ENCODE measurements at regions not wholly inside any gene's neighbourhood (a gene's known extent, or its start where the extent isn't known, plus 50 kb on each side); places are given as distances from the start of the nearest gene placed in this dataset.

- dilution Hi-C loops (cut with MboI; ENCODE audit: extremely low pct_ligation_motif_present, low sequenced_read_pairs) (no loop called here), intact Hi-C loops (cut with micrococcal nuclease) (no loop called here)
- Histone ChIP-seq H2AFZ (ENCODE audit: low read depth, low read length) (no peak overlapping the region), H3K27ac (ENCODE audit: insufficient read depth, low read depth, low read length) (no peak overlapping the region), H3K4me2 (ENCODE audit: insufficient read depth, low read length) (no peak overlapping the region), H3K36me3 (ENCODE audit: control insufficient read depth in 2 of 2, extremely low read depth in 1 of 2, insufficient read depth in 2 of 2, low read length in 2 of 2) (no peaks in the 10 kb centered on the region), H3K9ac (replicated peaks; ENCODE audit: extremely low read depth, insufficient read depth, low read length) (no peak overlapping the region), H3K79me2 (ENCODE audit: control insufficient read depth, insufficient read depth, low read length) (no peaks in the 10 kb centered on the region), H3K9me3 (replicated peaks; ENCODE audit: control insufficient read depth, insufficient read depth, low read length) (no peaks in the 10 kb centered on the region), H3K4me1 (ENCODE audit: control insufficient read depth, extremely low read depth, insufficient read depth, low read length) (no peaks in the 10 kb centered on the region), H3K9me1 (replicated peaks; ENCODE audit: control insufficient read depth, extremely low read depth, insufficient read depth, low read length) (no peaks in the 10 kb centered on the region), H3K4me3 (replicated peaks in 1 of 3; ENCODE audit: insufficient read depth in 1 of 3, low read depth in 1 of 3, low read length in 3 of 3) (no peak overlapping the region), H4K20me1 (replicated peaks; ENCODE audit: control insufficient read depth, extremely low read depth, insufficient read depth, low read length) (no peaks in the 10 kb centered on the region), H3K27me3 (ENCODE audit: control insufficient read depth in 2 of 2, insufficient read depth in 2 of 2, low read length in 2 of 2) (no peaks in the 10 kb centered on the region)
- no peak for DNase-seq (ENCODE audit: low read depth, low spot score)
- TF ChIP-seq, protein P1, sequence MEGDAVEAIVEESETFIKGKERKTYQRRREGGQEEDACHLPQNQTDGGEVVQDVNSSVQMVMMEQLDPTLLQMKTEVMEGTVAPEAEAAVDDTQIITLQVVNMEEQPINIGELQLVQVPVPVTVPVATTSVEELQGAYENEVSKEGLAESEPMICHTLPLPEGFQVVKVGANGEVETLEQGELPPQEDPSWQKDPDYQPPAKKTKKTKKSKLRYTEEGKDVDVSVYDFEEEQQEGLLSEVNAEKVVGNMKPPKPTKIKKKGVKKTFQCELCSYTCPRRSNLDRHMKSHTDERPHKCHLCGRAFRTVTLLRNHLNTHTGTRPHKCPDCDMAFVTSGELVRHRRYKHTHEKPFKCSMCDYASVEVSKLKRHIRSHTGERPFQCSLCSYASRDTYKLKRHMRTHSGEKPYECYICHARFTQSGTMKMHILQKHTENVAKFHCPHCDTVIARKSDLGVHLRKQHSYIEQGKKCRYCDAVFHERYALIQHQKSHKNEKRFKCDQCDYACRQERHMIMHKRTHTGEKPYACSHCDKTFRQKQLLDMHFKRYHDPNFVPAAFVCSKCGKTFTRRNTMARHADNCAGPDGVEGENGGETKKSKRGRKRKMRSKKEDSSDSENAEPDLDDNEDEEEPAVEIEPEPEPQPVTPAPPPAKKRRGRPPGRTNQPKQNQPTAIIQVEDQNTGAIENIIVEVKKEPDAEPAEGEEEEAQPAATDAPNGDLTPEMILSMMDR (IDR thresholded peaks at IDR 0.05; ENCODE audit: extremely low read depth in 1 of 2, insufficient read depth in 1 of 2, low read depth in 1 of 2, low read length in 2 of 2) = no peak
- TF ChIP-seq FOS (IDR thresholded peaks at IDR 0.05; ENCODE audit: borderline replicate concordance, insufficient read depth, low read length) (no peak), EZH2 (IDR thresholded peaks at IDR 0.05; ENCODE audit: borderline replicate concordance, low read depth, low read length, severe bottlenecking) (no peak), GATA2 (IDR thresholded peaks at IDR 0.05; ENCODE audit: insufficient read depth, insufficient read length, low read depth, low read length) (no peak), MYC (IDR thresholded peaks at IDR 0.05; ENCODE audit: low read depth, low read length) (no peak), MAX (IDR thresholded peaks at IDR 0.05; ENCODE audit: insufficient read depth, insufficient read length) (no peak), JUN (IDR thresholded peaks at IDR 0.05; ENCODE audit: borderline replicate concordance, insufficient read depth, insufficient read length, low read depth) (no peak), POLR2A (IDR thresholded peaks at IDR 0.05; ENCODE audit: low read depth, low read length) (no peak), POLR2AphosphoS5 (IDR thresholded peaks at IDR 0.05; ENCODE audit: insufficient read depth, low read depth, low read length) (no peak)
- POLR2A ChIA-PET = no interaction called here
- no TSS peak for BruUV-seq (replicated peaks)
- no peak for FAIRE-seq
- CTCF ChIA-PET = interaction anchor here (0.8 kb wide), 1 partner anchor 19 kb away, joined by 3 read pairs; no protein-coding TSS in a partner anchor
These were observed 52.0 kb upstream of the MMP13 start for GRCh38 chr11:103007521-103007920.
